Spleen (tissue), 11 donors: ENCODE measurements at regions not wholly inside any gene's neighbourhood (a gene's known extent, or its start where the extent isn't known, plus 50 kb on each side); places are given as distances from the start of the nearest gene placed in this dataset.
A peak's percentile ranks its signal among the peaks of the same experiment; 100 is the strongest.

Experiments
- DNase-seq: peaks from one replicate; pipeline ENCODE4 v3.0.0-alpha.2; 2020
- H3K27ac ChIP-seq, 8 donors: fragments of 200-600 bp; sonication (generic) in 7 of 8; 1 replicate in 4 of 8; 2 replicates in 4 of 8; pipeline versions ENCODE4 v1.5.0 to v1.8.0; 2016 to 2021; ENCODE audit warnings: inconsistent platforms in 4 of 8, mild to moderate bottlenecking in 4 of 8, moderate library complexity in 1 of 8
- H3K27me3 ChIP-seq, 7 donors: fragments of 200-600 bp; sonication (generic) in 6 of 7; replicated peaks in 1 of 7; 1 replicate in 4 of 7; 2 replicates in 3 of 7; pipeline versions ENCODE4 v1.5.0 to v1.8.0; 2016 to 2021; ENCODE audit warnings: inconsistent platforms in 3 of 7, mild to moderate bottlenecking in 1 of 7
- H3K36me3 ChIP-seq, 6 donors: fragments of 200-600 bp; sonication (generic) in 5 of 6; 1 replicate in 4 of 6; 2 replicates in 2 of 6; pipeline versions ENCODE4 v1.5.0 to v1.8.0; 2016 to 2021; ENCODE audit warnings: inconsistent platforms in 2 of 6
- H3K4me1 ChIP-seq, 6 donors: fragments of 200-600 bp; sonication (generic) in 5 of 6; 1 replicate in 3 of 6; 2 replicates in 3 of 6; pipeline versions ENCODE4 v1.5.0 to v1.8.0; 2016 to 2021; ENCODE audit warnings: inconsistent platforms in 3 of 6
- H3K4me3 ChIP-seq, 8 donors: fragments of 200-600 bp; sonication (generic) in 7 of 8; 1 replicate in 4 of 8; 2 replicates in 4 of 8; pipeline versions ENCODE4 v1.5.0 to v1.8.0; 2016 to 2021; ENCODE audit warnings: inconsistent platforms in 4 of 8, mild to moderate bottlenecking in 4 of 8, moderate library complexity in 2 of 8
- H3K9me3 ChIP-seq, 8 donors: fragments of 200-600 bp; sonication (generic) in 7 of 8; 1 replicate in 4 of 8; 2 replicates in 4 of 8; pipeline versions ENCODE4 v1.5.0 to v1.8.0; 2016 to 2021; ENCODE audit warnings: inconsistent platforms in 4 of 8
- POLR2A ChIP-seq, 3 donors: fragments of 450-650 bp; IDR thresholded peaks; one replicate each; pipeline ENCODE4 v1.5.1; 2017; ENCODE audit warnings: antibody characterized with exemption in 3 of 3, mild to moderate bottlenecking in 1 of 3
- POLR2AphosphoS5 ChIP-seq, 3 donors: sonication (generic); formaldehyde crosslinking; IDR thresholded peaks; one replicate each; pipeline ENCODE4 v1.5.1; 2017; ENCODE audit warnings: antibody characterized with exemption in 3 of 3
- WGBS, 5 donors: extraction: QIAGEN DNeasy Blood & Tissue Kit in 3 of 5; methylation state at CpG; one replicate each; pipeline versions ENCODE4 v1.1.5 to v1.1.7; 2013 to 2018; 5-methylcytosine and 5-hydroxymethylcytosine counted together
- intact Hi-C: fragments of 100-400 bp; cut with DNase I; formaldehyde crosslinking; loops from one replicate; pipeline ENCODE4 v1.15.0; 2023; ENCODE audit warnings: low total_unique reads
- TF ChIP-seq, protein P1 (sequence below), 11 experiments: fragments of 200-600 bp in 7 of 11; fragments of 450-650 bp in 4 of 11; sonication (generic) in 4 of 11; IDR thresholded peaks in 8 of 11; conservative IDR thresholded peaks in 3 of 11; 1 replicate in 7 of 11; 2 replicates in 4 of 11; pipeline versions ENCODE4 v1.4.0 to v1.8.0; 2016 to 2021; ENCODE audit warnings: antibody characterized with exemption in 11 of 11, inconsistent platforms in 4 of 11, mild to moderate bottlenecking in 1 of 11
- donor health status: healthy with polysubstance abuse.
- donor health status: DM: no; HTN: no; CAD: no; lungs with moderate emphysema.
- donor health status: DM: no; HTN: no; CAD: no.
- donor health status: Bipolar disorder and iron deficiency.
- donor health status: healthy.
- donor health status: DM: no; HTN: no; CAD: no.
- donor health status: DM: yes; HTN: yes; CAD: no.

- H3K36me3 ChIP-seq: no peaks in the 10 kb centered on the region
- H3K4me3 ChIP-seq: no peak overlapping the region
- peak overlapping the region in 2 of 8 donors; percentile 0 to 14 for H3K27ac ChIP-seq
- no peaks in the 10 kb centered on the region for H3K27me3 ChIP-seq
- DNase-seq: no peak
- no peaks in the 10 kb centered on the region for H3K9me3 ChIP-seq
- intact Hi-C loops: no loop called here
- WGBS, 5 donors: 51 to 67% (median 56%) methylated on average over 8 of the region's 8 CpGs
- peaks cover 0 to 18% (median 2%) of the 10 kb centered on the region in 6 donors for H3K4me1 ChIP-seq
- TF ChIP-seq POLR2A (IDR thresholded peaks at IDR 0.05) (no peak), POLR2AphosphoS5 (IDR thresholded peaks at IDR 0.05) (no peak)
- TF ChIP-seq, protein P1, sequence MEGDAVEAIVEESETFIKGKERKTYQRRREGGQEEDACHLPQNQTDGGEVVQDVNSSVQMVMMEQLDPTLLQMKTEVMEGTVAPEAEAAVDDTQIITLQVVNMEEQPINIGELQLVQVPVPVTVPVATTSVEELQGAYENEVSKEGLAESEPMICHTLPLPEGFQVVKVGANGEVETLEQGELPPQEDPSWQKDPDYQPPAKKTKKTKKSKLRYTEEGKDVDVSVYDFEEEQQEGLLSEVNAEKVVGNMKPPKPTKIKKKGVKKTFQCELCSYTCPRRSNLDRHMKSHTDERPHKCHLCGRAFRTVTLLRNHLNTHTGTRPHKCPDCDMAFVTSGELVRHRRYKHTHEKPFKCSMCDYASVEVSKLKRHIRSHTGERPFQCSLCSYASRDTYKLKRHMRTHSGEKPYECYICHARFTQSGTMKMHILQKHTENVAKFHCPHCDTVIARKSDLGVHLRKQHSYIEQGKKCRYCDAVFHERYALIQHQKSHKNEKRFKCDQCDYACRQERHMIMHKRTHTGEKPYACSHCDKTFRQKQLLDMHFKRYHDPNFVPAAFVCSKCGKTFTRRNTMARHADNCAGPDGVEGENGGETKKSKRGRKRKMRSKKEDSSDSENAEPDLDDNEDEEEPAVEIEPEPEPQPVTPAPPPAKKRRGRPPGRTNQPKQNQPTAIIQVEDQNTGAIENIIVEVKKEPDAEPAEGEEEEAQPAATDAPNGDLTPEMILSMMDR (IDR thresholded peaks at IDR 0.05 in 8 of 11, conservative IDR thresholded peaks at IDR 0.05 in 3 of 11): no peak
Measured at GRCh38 chr2:147636238-147636882, 208.5 kb upstream of the ACVR2A start.

- intact Hi-C loops: no loop called here
- DNase-seq: no peak
- H3K36me3 ChIP-seq: no peaks in the 10 kb centered on the region
- H3K4me1 ChIP-seq: peaks cover 0 to 31% (median 2%) of the 10 kb centered on the region in 6 donors
- no peak overlapping the region for H3K4me3 ChIP-seq
- no peaks in the 10 kb centered on the region for H3K9me3 ChIP-seq
- 77 to 92% (median 88%) methylated on average over 2 of the region's 2 CpGs for WGBS, 5 donors
- no peak overlapping the region for H3K27ac ChIP-seq
- H3K27me3 ChIP-seq: no peaks in the 10 kb centered on the region
- TF ChIP-seq, protein P1 (IDR thresholded peaks at IDR 0.05 in 8 of 11, conservative IDR thresholded peaks at IDR 0.05 in 3 of 11): no peak
- TF ChIP-seq POLR2A (IDR thresholded peaks at IDR 0.05): no peak
- no peak for TF ChIP-seq POLR2AphosphoS5 (IDR thresholded peaks at IDR 0.05)
Measured at GRCh38 chr2:147634826-147635225, 210.0 kb upstream of the ACVR2A start.

DNA sequence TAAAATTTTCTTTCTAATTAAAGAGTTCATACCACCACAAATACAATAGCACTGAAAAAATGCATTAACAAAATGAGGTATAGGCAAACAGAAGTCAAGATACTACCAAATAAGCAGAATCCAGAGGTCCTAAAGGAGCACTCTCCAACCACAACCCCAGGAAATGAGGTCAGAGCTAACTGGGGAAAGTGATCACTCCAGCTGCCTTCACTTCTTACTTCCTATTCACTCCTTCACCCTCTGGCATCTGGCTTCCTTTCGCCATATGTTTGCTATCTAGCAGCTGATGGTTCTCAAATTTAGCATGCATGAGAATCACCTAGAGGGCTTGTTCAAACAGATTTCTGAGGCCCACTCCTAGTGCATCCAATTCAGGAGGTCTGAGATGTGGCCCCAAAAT is 212.6 kb upstream of the ACVR2A start:
- H3K4me3 ChIP-seq: no peak overlapping the region
- intact Hi-C loops: no loop called here
- DNase-seq: no peak
- H3K4me1 ChIP-seq: peaks cover 0 to 36% (median 2%) of the 10 kb centered on the region in 6 donors
- no peaks in the 10 kb centered on the region for H3K36me3 ChIP-seq
- TF ChIP-seq POLR2AphosphoS5 (IDR thresholded peaks at IDR 0.05): no peak
- TF ChIP-seq, protein P1 (IDR thresholded peaks at IDR 0.05 in 8 of 11, conservative IDR thresholded peaks at IDR 0.05 in 3 of 11): no peak
- TF ChIP-seq POLR2A (IDR thresholded peaks at IDR 0.05): no peak
- no peaks in the 10 kb centered on the region for H3K9me3 ChIP-seq
- WGBS, 5 donors: 59 to 85% (median 79%) methylated on average over 1 of the region's 1 CpG
- H3K27me3 ChIP-seq: no peaks in the 10 kb centered on the region
- H3K27ac ChIP-seq: no peak overlapping the region

DNA sequence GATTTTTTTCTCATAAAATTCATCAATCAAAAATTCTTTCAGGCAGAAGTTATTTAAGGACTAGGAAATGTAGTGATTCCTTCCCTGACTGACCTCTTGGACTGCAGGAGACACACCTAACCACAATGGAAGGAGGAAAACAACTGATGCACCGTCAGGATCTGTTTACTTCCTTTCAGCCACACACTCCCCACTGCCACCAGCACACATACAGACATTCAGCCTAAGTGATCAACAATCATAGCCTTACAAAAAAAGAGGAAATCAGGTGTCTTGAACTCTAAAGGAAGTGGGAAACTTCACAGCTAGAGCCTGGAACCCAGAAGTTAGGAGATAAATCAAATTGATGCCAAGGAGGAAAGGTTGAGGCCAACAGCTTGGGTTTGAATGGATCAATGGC is 213.5 kb upstream of the ACVR2A start:
- DNase-seq: no peak
- Histone ChIP-seq H3K36me3 (no peaks in the 10 kb centered on the region), H3K27me3 (no peaks in the 10 kb centered on the region), H3K4me3 (no peak overlapping the region), H3K4me1 (peaks cover 0 to 30% (median under 1%) of the 10 kb centered on the region in 6 donors), H3K27ac (no peak overlapping the region), H3K9me3 (no peaks in the 10 kb centered on the region)
- WGBS, 5 donors: 6 to 30% (median 8%) methylated on average over 1 of the region's 1 CpG
- TF ChIP-seq, protein P1 (IDR thresholded peaks at IDR 0.05 in 8 of 11, conservative IDR thresholded peaks at IDR 0.05 in 3 of 11): no peak
- no peak for TF ChIP-seq POLR2A (IDR thresholded peaks at IDR 0.05)
- no peak for TF ChIP-seq POLR2AphosphoS5 (IDR thresholded peaks at IDR 0.05)
- intact Hi-C loops: no loop called here
